ENCODE measurements at regions not wholly inside any gene's neighbourhood (a gene's known extent, or its start where the extent isn't known, plus 50 kb on each side); places are given as distances from the start of the nearest gene placed in this dataset.

DNA sequence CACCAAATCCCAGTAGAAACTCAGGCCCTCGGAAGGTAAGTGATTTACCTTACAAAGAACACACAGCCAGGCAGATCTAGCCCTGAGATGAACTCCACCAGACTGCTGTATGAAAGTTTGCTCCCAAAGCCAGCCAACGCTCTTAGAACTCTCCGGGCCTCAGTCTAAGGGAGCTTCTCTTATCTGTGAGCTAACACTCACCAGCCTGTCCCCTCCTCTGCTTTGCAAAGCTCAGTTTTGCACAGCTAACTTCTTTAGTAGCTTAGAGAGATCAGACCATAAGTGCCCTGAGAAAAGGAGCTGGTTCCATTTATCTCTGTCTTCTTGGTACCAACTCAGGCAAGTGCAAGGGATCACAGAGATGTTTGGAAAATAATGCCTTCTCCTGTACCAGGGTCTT is 195.8 kb upstream of the JUN start:
- no peak for DNase-seq

DNA sequence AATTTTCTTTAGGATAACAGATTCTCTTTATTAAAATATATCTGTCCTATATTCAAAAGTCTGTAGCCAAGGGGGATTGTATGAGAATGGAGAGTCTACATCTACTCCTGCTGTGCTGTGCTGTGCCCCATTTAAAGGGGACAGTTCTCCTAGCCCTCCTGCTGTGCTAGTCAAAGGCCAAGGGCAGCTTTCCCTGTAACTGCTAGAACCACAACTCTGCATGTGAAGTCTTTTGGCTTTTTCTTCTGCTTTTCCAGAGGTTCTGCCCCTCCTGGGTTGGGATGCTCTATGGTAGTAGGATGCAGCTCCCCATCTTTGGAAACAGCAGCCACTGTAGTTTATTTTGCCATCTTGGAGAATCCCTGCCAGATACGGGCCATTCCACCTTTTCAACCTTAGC is 197.5 kb upstream of the JUN start:
- DNase-seq, result no peak

DNA sequence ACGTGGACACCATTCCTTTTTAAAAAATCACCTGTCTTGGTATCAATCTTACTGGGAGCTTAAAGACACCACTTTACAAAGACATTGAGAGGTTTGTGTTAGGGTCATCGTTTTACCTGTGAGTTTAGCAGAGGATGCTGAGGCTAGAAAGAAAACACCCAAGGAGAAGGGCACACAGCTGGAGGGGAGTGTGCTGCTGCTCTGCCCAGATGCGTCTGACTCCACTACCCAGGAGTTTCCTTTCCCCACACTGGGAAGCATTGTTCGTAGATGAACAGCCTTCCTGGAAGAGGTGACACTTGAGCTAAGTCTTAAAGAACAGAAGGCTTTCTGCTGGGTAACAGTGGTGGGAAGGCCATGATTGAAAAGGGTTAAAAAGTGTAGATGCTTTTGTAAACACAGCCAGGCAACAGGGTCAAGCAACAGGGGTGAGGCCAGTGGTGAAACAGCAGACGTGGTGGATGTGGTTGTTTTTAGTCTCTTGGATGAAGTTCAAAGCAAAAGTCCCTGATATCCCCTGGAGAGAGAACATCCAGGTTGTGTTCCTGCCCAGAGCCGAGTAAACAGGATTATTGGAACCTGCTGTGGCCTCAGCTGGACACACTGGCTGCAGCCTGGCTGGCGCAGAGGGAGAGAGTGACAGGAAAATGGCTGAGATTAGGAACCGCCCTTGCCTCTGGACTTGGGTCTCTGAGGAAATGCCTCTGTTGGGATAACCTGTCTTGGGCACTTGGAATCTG is 198.6 kb upstream of the JUN start:
- DNase-seq, result no peak

DNA sequence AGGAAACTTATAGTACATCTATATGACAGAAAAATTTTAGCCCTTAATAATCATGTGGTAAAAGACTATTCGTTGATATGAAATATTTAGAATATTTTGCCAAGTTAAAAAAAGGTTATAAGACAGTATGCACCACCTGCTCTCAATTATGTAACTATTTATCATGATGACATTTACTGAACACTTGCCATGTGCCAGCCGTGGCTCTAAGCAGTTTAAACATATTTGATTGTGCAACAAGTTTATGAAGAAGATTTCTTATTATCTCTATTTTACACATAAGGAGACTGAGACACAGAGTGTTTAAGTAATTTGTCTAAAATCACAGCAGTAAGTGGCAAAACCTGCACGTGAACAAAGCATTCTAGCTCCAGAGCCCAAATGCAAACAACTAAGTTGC is 199.3 kb upstream of the JUN start:
- DNase-seq, result no peak

DNA sequence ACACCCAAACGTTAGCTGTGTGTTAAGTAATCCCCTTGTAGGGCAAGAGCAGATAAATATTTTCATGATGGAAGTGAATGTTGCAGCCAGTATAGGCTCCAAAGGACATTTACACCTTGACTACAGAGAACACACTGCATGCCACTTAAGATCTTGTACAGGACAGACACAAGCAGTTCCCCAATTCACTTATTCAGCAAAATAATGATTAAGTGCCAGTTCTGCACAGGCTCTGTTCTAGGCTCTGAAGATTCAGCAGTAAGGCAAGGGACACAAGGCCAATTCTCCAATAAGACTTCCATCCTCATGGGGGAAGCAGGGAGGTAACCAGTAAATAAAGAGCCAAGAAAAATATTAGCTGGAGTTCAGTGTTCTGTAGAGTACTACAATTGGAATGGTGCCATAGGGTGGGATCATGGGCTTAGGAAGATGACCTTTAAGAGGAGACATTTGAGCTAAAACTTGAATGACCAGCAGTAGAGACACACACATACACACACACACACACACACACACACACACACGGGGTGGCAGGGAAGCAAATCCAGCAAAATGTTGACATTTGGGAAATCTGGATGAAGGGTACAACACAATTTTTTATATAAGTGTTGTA is 199.9 kb upstream of the JUN start:
- no peak for DNase-seq

DNA sequence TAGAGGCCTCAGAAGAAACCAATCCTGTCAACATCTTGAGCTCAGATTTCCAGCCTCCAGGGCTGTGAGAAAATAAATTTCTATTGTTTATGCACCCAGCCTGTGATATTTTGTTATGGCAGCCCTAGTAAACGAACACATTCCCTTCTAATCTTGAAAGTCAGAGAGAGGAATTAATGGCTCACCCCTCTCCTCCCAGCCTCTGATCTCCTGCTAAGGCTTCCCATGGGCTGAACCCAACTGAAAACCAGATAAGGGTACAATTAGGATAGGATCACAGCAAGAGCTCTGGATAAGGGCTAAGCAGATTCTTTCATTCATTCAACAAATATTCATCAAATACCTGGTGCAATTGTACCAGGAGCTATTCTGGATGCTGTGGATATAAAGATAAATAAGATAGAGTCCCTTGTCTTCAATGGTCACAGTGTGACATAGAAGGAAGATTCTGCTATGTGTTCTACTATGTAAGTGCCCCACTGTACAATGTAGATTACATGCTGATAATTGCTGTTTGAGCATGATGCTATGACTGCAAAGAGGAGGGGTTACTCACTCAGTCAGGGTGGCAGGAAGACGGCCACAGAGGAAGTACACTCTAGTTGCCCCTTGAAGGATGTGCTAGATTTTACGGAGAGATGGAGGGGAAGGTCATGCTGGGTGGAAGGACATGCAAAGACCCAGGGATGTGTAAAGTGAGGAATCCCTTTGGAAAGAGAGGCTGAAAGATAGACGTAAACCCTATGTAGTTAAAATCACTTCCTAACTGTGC is 203.3 kb upstream of the JUN start:
- DNase-seq, result no peak

DNA sequence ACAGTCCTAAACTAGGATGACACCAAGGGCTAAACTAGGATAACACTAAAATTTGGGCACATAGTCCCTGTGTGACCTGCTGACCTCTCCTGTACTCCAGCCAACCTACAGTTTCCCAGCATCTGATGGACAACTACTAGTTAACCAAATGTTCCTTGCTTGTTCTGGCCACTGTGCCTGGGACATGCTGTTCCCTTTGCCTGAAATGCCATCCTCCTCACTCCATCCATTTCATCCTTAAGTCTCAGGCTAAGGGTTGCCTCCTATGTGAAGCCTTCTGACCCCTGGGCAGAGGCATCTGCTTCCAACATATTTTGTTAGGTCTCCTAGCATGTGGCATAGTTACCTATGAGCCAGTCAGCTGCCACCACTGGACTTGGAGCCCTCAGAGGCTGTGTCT is 204.9 kb upstream of the JUN start:
- no peak for DNase-seq

DNA sequence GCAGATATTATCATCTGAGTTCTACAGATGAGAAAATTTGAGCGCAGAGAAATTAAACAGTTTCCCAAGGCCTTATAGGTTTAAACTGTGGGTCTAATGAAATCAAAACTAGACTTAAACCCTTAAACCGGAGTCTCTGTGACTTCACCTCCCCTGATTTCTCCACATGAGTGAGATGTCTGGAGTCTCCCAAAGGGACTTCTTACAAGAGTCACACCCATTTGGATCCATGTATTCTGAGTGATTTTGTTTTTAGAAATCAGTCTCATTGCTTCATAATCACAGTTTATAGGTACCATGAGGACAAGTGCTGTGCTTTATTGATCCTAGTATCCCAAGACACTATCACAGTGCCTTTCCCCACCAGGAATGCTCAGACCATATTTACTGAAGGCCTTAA is 206.0 kb upstream of the JUN start:
- DNase-seq, result no peak

DNA sequence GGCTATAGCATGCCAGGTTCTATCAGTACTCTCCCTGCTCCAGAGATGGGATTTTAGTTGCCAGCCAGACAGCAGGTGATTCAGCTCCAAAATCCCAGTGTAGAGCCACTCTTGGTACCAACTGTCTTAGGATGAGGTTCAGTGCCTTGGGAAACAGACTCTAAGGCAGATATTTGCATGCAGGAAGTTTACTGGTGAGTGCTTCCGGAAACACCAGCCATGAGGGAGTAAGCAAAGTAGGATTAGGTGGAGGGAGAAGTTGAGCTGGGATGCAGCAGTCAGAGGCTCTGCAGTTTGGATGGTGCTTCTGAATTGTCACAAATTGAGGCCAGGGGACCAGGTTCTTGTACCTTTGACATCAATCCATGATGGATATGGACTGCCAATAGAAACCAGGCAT is 207.5 kb upstream of the JUN start:
- no peak for DNase-seq

DNA sequence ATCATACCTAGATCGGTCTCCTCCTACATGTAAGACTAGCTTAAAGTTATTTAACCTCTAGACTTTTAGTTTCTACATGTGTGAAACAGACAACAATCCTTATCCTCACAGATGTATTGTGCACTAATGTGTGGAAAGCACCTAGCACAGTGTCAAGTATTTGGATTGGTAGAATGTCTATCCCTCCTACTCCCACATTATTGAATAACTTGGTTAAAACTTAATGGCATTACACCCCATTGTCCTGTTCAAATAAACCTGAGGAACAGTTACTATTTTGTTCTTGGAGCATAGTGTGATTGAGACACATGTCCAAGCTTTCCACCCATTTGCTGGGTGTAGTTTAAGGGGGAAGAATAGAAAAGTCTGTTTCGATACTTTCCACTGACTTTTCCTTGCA is 208.8 kb upstream of the JUN start:
- no peak for DNase-seq

DNA sequence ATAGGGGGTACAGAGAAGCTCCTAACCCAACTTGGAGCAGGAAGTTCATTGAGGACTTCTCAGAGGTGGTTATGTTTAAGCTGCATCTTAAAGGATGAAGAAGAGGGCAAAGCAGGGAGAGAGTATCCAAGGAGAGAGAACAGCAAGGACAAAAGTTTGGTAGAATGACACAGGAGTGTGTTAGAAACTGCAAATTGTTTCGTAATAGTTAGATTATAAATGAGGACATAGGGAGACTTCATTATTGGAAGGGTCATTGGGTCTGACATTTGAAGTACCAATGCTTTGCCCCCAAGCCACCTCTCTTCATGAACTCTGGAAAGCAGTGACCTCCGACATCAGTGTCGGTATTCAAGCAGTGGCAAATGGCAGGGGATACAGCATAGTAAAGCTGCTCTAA is 209.6 kb upstream of the JUN start:
- no peak for DNase-seq

DNA sequence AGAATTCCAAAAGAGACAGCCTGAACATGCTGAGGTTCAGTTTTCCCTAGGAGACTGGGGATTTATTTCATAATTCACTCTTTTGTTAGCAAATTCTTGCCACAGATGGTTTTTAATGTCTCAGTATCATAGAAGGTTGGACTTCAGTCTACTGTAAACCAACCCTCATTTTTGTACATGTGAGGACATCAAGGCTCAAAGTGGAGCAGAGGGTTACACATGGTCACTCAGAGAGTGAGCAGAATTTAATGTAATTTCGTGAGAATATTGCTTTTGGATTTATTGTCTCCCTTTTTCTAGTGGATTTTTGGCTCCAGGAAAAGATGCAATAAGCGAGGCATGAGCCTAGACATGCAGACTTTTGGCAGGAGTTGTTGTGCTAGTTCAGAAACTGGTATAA is 210.8 kb upstream of the JUN start:
- no peak for DNase-seq

DNA sequence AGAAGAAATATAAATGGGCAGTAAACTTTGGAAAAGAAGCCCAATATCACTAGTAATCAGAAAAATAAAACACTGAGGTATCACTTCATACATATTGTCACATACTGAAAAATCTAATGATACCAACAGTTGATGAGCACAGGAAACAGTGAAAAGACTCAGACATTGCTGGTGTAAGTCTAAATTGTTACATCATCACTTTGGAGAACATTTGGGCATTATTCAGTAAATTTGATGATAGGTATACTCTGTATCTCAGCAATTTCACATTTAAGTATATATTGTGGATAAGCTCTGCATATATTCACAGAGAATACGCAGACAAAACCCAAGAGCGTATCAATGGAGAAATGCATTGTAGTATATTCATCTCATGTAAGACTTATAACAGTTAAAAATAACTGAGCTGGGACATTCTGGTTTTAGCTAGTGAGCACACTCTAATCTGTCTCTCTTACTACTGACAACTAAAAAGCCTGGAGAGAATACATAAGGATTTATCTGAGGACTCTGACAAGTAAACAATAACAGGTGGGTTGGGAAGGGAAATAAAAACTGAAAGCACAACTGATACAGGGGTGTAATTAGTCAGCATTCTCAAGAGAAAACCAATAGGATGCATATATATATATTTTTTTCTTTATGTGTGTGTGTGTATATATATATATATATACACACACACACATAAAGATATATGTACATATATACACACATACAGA is 212.7 kb upstream of the JUN start:
- no peak for DNase-seq

DNA sequence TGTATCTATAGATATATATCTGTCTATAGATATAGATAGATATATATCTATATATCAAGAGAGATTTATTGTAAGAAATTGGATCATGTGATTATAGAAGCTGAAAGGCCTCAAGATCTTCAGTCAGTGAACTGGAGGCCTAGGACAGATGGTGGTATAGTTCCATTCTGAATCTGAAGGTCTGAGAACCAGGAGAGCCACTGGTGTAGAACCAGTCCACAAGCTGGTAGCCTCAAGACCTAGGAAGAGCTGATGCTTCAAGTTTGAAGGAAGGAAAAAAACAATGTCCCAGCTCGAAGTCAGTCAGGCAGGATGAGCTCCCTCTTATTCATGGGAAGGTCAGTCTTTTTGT is 213.2 kb upstream of the JUN start:
- no peak for DNase-seq

DNA sequence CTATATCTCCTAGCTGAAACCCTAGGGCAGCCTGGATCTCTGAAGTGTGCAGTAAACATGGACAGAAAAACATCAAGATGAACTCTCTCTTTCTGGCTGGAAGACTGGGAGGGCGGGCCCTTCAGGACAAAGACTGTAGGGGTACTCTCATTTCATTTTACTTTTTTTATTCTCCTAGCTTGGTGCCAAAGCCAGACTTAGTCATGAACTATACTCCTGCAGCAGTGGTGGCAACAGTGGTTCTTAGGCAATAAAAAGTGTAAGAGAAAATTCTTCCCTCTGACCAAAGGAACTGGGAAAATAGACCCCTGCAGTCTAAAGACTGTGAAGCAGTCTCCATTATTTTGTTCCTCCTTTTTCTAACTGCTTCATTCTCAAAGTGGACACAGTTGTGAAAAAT is 213.8 kb upstream of the JUN start:
- DNase-seq, result no peak

DNA sequence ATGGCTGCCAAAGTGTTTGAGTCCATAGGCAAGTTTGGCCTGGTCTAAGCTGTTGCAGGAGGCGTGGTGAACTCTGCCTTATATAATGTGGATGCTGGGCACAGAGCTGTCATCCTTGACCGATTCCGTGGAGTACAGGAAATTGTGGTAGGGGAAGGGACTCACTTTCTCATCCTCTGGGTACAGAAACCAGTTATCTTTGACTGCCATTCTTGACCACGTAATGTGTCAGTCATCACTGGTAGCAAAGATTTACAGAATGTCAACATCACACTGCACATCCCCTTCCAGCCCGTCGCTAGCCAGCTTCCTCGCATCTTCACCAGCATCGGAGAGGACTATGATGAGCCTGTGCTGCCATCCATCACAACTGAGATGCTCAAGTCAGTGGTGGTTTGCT is 215.8 kb upstream of the JUN start:
- no peak for DNase-seq

DNA sequence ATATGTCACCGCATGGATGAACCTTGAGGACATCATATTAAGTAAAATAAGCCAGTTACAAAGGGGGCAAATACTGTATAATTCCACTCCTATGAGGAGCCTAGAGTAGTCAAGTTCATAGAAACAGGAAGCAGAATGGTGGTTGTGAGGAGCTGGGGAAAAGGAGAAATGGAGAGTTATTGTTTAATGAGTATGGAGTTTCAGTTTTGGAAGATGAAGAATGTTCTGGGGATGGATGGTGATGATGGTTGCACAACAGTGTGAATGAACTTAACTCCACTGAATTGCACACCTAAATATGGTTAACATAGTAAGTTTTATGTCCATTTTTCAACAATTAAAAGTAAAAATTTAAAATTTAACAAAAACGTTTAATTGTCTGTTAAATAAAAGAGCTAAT is 220.9 kb upstream of the JUN start:
- DNase-seq, result no peak

DNA sequence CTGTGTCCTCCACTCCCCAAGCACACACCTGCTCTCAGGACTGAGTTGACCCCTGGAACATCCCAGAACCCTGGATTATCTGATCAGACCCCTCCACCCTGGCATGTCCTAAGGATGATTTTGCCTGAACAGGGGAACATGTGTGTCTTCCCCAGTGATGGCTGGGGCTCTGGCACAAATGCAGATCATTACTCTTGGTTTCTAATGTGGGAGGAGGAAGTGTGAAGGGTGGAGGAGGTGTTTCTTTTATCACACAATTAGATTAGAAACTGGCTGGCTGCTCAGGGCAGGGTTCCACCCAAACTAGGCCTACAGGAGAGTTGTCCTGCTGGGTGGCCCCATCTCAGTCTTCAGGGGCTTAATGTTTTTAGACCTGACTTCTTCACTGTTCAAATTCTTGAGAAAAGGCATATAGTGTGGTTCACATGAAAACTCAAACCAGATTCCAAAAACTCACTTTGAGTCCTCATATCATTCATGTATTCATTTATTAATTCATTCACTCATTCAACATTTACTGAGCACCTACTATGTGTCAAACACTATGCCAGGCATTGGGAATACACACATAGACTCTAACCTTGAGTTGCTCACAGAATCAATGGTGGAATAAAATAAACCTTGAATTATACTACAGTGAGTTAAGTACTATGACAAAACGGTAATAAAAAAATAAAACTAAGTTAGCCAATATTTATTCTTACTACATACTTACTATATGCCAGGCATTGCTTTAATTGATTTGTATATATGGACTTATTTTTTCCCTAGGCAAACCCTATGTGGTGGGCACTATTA is 221.8 kb upstream of the JUN start:
- no peak for DNase-seq

DNA sequence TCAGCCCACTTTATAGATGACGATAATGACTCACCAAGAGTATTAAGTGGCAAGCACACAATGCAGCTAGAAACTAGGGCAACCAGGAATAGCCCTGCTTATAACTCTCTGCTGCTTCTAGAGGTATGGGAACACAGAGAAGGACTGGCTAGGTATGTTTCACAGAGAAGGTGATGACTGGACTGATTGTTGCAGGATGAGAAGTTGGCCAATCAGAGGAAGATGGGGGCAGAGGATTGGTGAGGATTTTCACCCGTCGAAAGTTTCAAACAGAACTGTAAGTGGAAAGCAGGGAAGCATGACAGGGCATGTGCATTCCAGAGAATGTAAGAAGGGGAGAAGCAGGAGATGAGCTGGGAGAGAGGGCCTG is 222.4 kb upstream of the JUN start:
- DNase-seq, result no peak

DNA sequence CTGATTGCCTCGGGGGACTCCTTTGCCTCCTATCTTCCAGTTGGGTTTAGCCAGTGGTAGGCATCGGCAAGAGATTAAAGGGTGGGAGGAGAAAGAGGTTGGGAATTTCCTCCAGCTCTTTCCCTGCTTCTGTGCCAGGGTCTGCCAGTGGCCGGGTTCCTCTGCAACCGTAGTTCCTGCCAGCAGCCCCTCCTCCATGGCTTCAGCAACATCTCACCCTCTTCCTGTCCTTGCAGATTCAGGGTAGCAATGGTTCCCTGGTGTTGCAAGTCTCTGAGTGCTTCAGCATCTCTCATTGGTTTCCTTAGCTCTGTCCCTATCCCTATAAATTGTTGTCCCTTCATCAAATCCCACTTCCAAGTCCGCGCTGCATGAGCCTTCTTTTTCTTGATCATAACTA is 223.1 kb upstream of the JUN start:
- no peak for DNase-seq

DNA sequence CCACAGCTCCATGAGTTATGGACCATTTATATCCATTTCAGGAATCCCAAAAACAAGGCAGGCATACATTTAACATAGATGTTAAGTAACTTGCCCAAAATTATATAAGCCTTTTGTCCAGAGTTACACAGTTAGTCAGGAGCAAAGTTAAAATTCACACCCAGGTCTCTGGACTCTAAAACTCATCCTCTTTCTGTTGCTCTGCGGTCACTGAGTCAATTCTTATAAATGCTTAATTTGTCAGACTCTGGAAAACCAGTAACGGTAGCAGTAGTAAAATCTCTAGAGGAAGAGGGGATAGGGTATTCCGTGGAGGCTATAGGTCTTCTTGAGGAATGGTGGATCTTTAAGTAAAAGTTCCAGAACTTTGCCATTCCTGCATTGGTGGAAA is 223.6 kb upstream of the JUN start:
- no peak for DNase-seq

DNA sequence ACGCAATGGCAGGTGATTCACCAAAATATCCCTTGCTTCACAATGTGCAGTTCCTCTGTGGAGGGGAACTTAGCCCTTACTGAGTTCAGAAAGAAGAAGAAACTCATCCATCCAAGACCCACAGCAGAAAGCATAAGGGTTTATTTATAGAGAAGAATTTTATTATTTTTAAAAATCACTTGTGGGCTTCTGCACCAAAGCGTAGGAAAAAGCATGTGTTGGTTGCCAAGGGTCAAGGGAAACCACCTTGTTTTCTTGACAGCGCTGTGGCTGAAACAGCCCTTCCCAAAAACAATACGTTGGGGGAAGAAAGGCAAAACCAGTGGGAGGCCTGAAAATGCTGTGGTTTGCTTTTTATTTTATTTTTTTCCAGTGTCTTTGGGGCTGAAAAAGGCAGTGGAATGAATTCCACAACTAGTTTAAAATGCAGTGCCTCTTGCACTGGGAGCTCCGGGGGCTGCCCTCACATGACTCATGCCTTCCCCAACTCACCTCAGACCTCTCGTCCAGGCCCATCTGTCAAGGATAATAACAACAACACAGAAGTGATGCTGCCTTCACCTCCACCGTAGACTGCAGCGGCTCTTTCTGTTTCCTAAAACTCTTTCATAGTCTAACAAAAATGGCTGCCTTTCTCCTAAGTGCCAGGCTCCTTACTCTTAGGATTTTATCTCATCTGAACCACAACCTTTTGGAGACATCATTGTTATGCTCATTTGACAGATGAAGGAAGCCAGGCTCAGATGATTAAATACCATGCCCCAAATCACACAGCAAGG is 224.2 kb upstream of the JUN start:
- no peak for DNase-seq

All from activated naive CD4-positive, alpha-beta T cell (primary cell).